CD14-positive monocyte (primary cell): ENCODE measurements at regions not wholly inside any gene's neighbourhood (a gene's known extent, or its start where the extent isn't known, plus 50 kb on each side); places are given as distances from the start of the nearest gene placed in this dataset.

ENCODE experiments used
- DNase-seq, 3 donors: peaks; one replicate each; pipeline ENCODE4 v3.0.0-alpha.2; 2011 to 2022
- H2AFZ ChIP-seq: 2 replicates; pipeline ENCODE4 v1.6.0; 2012; ENCODE audit warnings: mild to moderate bottlenecking, low read depth, low read length, inconsistent platforms; ENCODE audit not compliant: insufficient read depth, poor library complexity, severe bottlenecking
- H3K27ac ChIP-seq, 2 donors: 1 replicate in 1 of 2; 2 replicates in 1 of 2; pipeline ENCODE4 v1.5.1; 2012 to 2013; ENCODE audit warnings: low read length in 2 of 2, control low read depth in 1 of 2, inconsistent platforms in 1 of 2, low read depth in 1 of 2, mild to moderate bottlenecking in 1 of 2
- H3K27me3 ChIP-seq, 2 donors: one replicate each; pipeline versions ENCODE4 v1.6.0 to v1.6.1; 2011 to 2013; ENCODE audit warnings: low read length in 2 of 2; ENCODE audit not compliant: control insufficient read depth in 2 of 2, insufficient read depth in 2 of 2
- H3K36me3 ChIP-seq, 2 donors: replicated peaks in 1 of 2; 1 replicate in 1 of 2; 2 replicates in 1 of 2; pipeline versions ENCODE4 v1.5.1 to v1.6.1; 2012 to 2013; ENCODE audit warnings: low read length in 2 of 2, control low read depth in 1 of 2, inconsistent platforms in 1 of 2, mild to moderate bottlenecking in 1 of 2; ENCODE audit not compliant: insufficient read depth in 2 of 2, control insufficient read depth in 1 of 2
- H3K4me1 ChIP-seq, 2 donors: 1 replicate in 1 of 2; 2 replicates in 1 of 2; pipeline versions ENCODE4 v1.5.1 to v1.6.1; 2012 to 2013; ENCODE audit warnings: low read length in 2 of 2, control low read depth in 1 of 2, inconsistent platforms in 1 of 2, mild to moderate bottlenecking in 1 of 2, moderate library complexity in 1 of 2; ENCODE audit not compliant: insufficient read depth in 2 of 2, control insufficient read depth in 1 of 2
- H3K4me2 ChIP-seq: replicated peaks from 2 replicates; pipeline ENCODE3; 2012; ENCODE audit warnings: low read length, moderate library complexity, mild to moderate bottlenecking; ENCODE audit not compliant: poor library complexity, severe bottlenecking; ENCODE audit errors: extremely low read depth
- H3K4me3 ChIP-seq, 3 experiments: fragments of 200-600 bp in 1 of 3; sonication (generic) in 1 of 3; replicated peaks in 1 of 3; 1 replicate in 2 of 3; 2 replicates in 1 of 3; pipeline ENCODE4 v1.5.1; 2011 to 2013; ENCODE audit warnings: low read length in 3 of 3, mild to moderate bottlenecking in 3 of 3, control low read depth in 2 of 3, low read depth in 2 of 3, inconsistent platforms in 1 of 3, moderate library complexity in 1 of 3
- H3K79me2 ChIP-seq: 2 replicates; pipeline ENCODE4 v1.6.0; 2012; ENCODE audit warnings: mild to moderate bottlenecking, control low read depth, inconsistent platforms, low read length, moderate library complexity; ENCODE audit not compliant: insufficient read depth
- H3K9ac ChIP-seq: 2 replicates; pipeline ENCODE4 v1.6.0; 2017; ENCODE audit warnings: low read length, mild to moderate bottlenecking; ENCODE audit not compliant: insufficient read depth, poor library complexity, severe bottlenecking
- H3K9me3 ChIP-seq, 2 donors: replicated peaks in 1 of 2; 1 replicate in 1 of 2; 2 replicates in 1 of 2; pipeline versions ENCODE4 v1.5.1 to v1.6.1; 2012 to 2013; ENCODE audit warnings: low read length in 2 of 2, control low read depth in 1 of 2; ENCODE audit not compliant: control insufficient read depth in 1 of 2, insufficient read depth in 1 of 2
- H4K20me1 ChIP-seq: 2 replicates; pipeline ENCODE4 v1.6.0; 2012; ENCODE audit warnings: mild to moderate bottlenecking, low read length, control low read depth, moderate library complexity; ENCODE audit not compliant: insufficient read depth
- H3K27ac Mint-ChIP-seq, 7 donors: one replicate each; pipeline ENCODE4 v1.8.0; 2020; ENCODE audit warnings: mild to moderate bottlenecking in 7 of 7, mixed read lengths in 7 of 7, moderate library complexity in 6 of 7, inconsistent platforms in 2 of 7
- H3K27me3 Mint-ChIP-seq, 3 donors: one replicate each; pipeline ENCODE4 v1.8.0; 2021 to 2022; ENCODE audit warnings: low read depth in 3 of 3, mild to moderate bottlenecking in 3 of 3, mixed read lengths in 3 of 3, moderate library complexity in 3 of 3, inconsistent platforms in 1 of 3
- H3K36me3 Mint-ChIP-seq, 2 donors: one replicate each; pipeline ENCODE4 v1.8.0; 2020; ENCODE audit warnings: mixed read lengths in 2 of 2, inconsistent platforms in 1 of 2, mild to moderate bottlenecking in 1 of 2
- H3K4me1 Mint-ChIP-seq: one replicate; pipeline ENCODE4 v1.8.0; 2020; ENCODE audit warnings: mild to moderate bottlenecking, mixed read lengths
- H3K4me3 Mint-ChIP-seq, 2 donors: one replicate each; pipeline ENCODE4 v1.8.0; 2020; ENCODE audit warnings: mild to moderate bottlenecking in 2 of 2, mixed read lengths in 2 of 2, moderate library complexity in 1 of 2
- H3K9me3 Mint-ChIP-seq, 7 donors: one replicate each; pipeline ENCODE4 v1.8.0; 2020 to 2022; ENCODE audit warnings: mixed read lengths in 7 of 7, mild to moderate bottlenecking in 6 of 7, moderate library complexity in 6 of 7, inconsistent platforms in 2 of 7
- WGBS: methylation state at CpG from one replicate; pipeline ENCODE4 v1.1.5; 2013; ENCODE audit warnings: missing lambda C conversion rate; ENCODE audit not compliant: insufficient coverage; 5-methylcytosine and 5-hydroxymethylcytosine counted together
- intact Hi-C, 2 donors: fragments of 100-400 bp; cut with micrococcal nuclease; formaldehyde crosslinking; loops; one replicate each; pipeline versions ENCODE4 v1.15.0 to v1.15.1; 2023
- TF ChIP-seq, protein P1 (sequence below): fragments of 200-600 bp; IDR thresholded peaks from one replicate; pipeline ENCODE4 v1.8.0; 2022; ENCODE audit warnings: antibody characterized with exemption, mild to moderate bottlenecking

DNA sequence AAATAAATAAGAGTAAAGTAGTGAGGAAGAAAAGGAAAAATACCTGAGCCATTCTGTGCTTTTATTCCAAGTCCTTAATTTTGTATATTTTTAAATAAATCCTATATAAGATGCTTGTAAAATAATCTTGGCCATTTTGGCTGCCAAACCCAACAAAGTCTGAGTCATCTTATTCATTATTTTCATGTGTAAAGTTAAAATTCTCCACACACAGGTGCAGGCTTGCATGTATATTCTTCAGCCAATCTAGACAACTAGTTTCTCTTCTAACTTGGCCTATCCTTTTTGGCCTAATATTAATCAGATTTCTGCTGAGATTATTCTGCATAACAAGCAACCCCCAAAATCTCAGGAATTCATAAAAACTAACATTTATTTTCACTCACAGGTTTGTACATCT, 189.8 kb upstream of the ATP11B start:
- Mint-ChIP-seq H3K9me3 (peaks cover 0 to 2% (median 0%) of the 10 kb centered on the region in 7 donors), H3K36me3 (no peaks in the 10 kb centered on the region), H3K4me1 (no peaks in the 10 kb centered on the region), H3K4me3 (no peak overlapping the region), H3K27ac (no peak overlapping the region), H3K27me3 (peaks cover 2 to 5% (median 2%) of the 10 kb centered on the region in 3 donors)
- Histone ChIP-seq H3K4me1 (no peaks in the 10 kb centered on the region), H2AFZ (no peak overlapping the region), H3K9ac (no peak overlapping the region), H3K27me3 (no peaks in the 10 kb centered on the region), H3K36me3 (no peaks in the 10 kb centered on the region), H4K20me1 (no peaks in the 10 kb centered on the region), H3K4me2 (no peak overlapping the region), H3K79me2 (no peaks in the 10 kb centered on the region), H3K27ac (no peak overlapping the region), H3K4me3 (no peak overlapping the region), H3K9me3 (no peaks in the 10 kb centered on the region)
- TF ChIP-seq, protein P1, sequence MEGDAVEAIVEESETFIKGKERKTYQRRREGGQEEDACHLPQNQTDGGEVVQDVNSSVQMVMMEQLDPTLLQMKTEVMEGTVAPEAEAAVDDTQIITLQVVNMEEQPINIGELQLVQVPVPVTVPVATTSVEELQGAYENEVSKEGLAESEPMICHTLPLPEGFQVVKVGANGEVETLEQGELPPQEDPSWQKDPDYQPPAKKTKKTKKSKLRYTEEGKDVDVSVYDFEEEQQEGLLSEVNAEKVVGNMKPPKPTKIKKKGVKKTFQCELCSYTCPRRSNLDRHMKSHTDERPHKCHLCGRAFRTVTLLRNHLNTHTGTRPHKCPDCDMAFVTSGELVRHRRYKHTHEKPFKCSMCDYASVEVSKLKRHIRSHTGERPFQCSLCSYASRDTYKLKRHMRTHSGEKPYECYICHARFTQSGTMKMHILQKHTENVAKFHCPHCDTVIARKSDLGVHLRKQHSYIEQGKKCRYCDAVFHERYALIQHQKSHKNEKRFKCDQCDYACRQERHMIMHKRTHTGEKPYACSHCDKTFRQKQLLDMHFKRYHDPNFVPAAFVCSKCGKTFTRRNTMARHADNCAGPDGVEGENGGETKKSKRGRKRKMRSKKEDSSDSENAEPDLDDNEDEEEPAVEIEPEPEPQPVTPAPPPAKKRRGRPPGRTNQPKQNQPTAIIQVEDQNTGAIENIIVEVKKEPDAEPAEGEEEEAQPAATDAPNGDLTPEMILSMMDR: no peak
- intact Hi-C loops: no loop called here
- DNase-seq: no peak

DNA sequence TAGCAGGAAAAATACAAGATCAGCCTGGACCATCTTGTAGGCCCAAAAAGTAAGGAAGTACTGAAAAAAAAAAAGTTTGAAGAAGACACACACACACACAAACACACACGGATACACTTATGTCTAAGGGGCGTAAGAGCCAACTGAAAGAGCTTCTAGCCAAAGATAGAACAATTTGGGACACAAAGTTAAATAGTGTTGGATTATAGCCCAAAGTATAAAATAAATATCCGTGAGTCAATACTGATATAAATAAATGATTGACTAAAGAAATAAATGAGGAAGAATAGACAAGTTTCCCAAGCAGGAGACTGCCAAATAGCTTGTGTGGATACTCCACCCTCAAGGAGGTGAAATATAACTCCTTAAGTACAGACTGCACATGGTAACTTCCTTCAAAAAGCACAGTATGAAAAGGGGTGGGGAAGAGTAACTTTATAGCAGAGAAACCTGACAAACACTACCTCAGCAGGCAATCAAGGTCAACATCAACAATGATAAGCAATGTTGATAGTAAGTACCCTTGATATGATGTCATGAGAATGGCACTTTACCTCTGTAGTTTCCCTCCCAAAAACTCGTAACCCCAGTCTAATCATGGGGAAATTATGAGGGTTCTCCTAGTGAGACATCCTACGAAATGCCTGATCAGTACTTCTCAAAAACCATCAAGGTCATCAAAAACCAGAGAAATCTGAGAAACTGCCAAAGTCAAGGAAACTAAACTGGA, 187.3 kb upstream of the ATP11B start:
- Histone ChIP-seq H3K9ac (no peak overlapping the region), H3K4me3 (no peak overlapping the region), H3K9me3 (no peaks in the 10 kb centered on the region), H3K79me2 (no peaks in the 10 kb centered on the region), H4K20me1 (no peaks in the 10 kb centered on the region), H3K4me1 (no peaks in the 10 kb centered on the region), H3K27ac (no peak overlapping the region), H3K4me2 (no peak overlapping the region), H2AFZ (no peak overlapping the region), H3K36me3 (no peaks in the 10 kb centered on the region), H3K27me3 (no peaks in the 10 kb centered on the region)
- Mint-ChIP-seq H3K9me3 (peaks cover 0 to 1% (median 0%) of the 10 kb centered on the region in 7 donors), H3K4me3 (no peak overlapping the region), H3K36me3 (no peaks in the 10 kb centered on the region), H3K4me1 (no peaks in the 10 kb centered on the region), H3K27me3 (peaks cover 0 to 2% (median 2%) of the 10 kb centered on the region in 3 donors), H3K27ac (no peak overlapping the region)
- DNase-seq: no peak
- TF ChIP-seq, protein P1: no peak
- intact Hi-C loops: no loop called here
- no CpG with 5 or more reads among the region's 5 CpGs for WGBS
